ENCODE measurements at regions not wholly inside any gene's neighbourhood (a gene's known extent, or its start where the extent isn't known, plus 50 kb on each side); places are given as distances from the start of the nearest gene placed in this dataset.

- DNase-seq: no peak
Measured at GRCh38 chr7:36802459-36803135, 78.3 kb upstream of the AOAH start.

GRCh38 chr7:36796850-36797536, 72.7 kb upstream of the AOAH start:
- DNase-seq: no peak

- no peak for DNase-seq
Measured at GRCh38 chr7:36795451-36796021, 71.2 kb upstream of the AOAH start.

GRCh38 chr7:36794689-36795088, 70.4 kb upstream of the AOAH start:
- DNase-seq: no peak

- no peak for DNase-seq
Measured at GRCh38 chr7:36792421-36792820, 68.1 kb upstream of the AOAH start.

- no peak for DNase-seq
Measured at GRCh38 chr7:36790311-36790787, 66.1 kb upstream of the AOAH start.

GRCh38 chr7:36788825-36789470, 64.7 kb upstream of the AOAH start:
- DNase-seq: no peak

GRCh38 chr7:36787933-36788378, 63.7 kb upstream of the AOAH start:
- peak; percentile 68 for DNase-seq

GRCh38 chr7:36784991-36785940, 61.0 kb upstream of the AOAH start:
- peak; percentile 81 for DNase-seq

GRCh38 chr7:36781011-36781738, 56.9 kb upstream of the AOAH start:
- peak; percentile 42 for DNase-seq

- DNase-seq: no peak
Measured at GRCh38 chr7:36777855-36778254, 53.6 kb upstream of the AOAH start.

- peak; percentile 57 for DNase-seq
Measured at GRCh38 chr7:36777062-36777461, 52.8 kb upstream of the AOAH start.

GRCh38 chr7:36775676-36776075, 51.4 kb upstream of the AOAH start:
- DNase-seq: no peak

- DNase-seq: no peak
Measured at GRCh38 chr7:36775061-36775620, 50.8 kb upstream of the AOAH start.
